IMR-90 (cell line): ENCODE measurements at regions not wholly inside any gene's neighbourhood (a gene's known extent, or its start where the extent isn't known, plus 50 kb on each side); places are given as distances from the start of the nearest gene placed in this dataset.

Source experiments
- ATAC-seq: fragments of 200-7000 bp; cut with Tn5 transposase; 2 replicates; pipeline ENCODE4 v1.9.1; 2020; ENCODE audit warnings: low read depth, mild to moderate bottlenecking, moderate library complexity
- BruUV-seq: library from RNA; stranded (reverse); fragments of 400-500 nt; replicated peaks from 2 replicates; lab custom pipeline; 2021; lab: Mats Ljungman, UMichigan
- CTCF ChIA-PET: fragments of 300-600 bp; formaldehyde crosslinking; extraction: SDS; loops from one replicate; lab custom pipeline; 2021; ENCODE audit warnings: antibody characterized with exemption; lab: Yijun Ruan, JAX
- POLR2A ChIA-PET: fragments of 300-600 bp; sonication (Branson Sonifier 250); formaldehyde crosslinking; loops from one replicate; lab custom pipeline; 2022; ENCODE audit warnings: antibody characterized with exemption; ENCODE audit not compliant: unreplicated experiment; lab: Charles Lee
- DNase-seq: peaks from one replicate; pipeline ENCODE4 v3.0.0; 2013
- H2AFZ ChIP-seq: replicated peaks from 2 replicates; pipeline ENCODE3; 2013; ENCODE audit warnings: low read length, mild to moderate bottlenecking; ENCODE audit not compliant: poor library complexity
- H2AK5ac ChIP-seq: 2 replicates; pipeline ENCODE4 v1.6.1; 2013; ENCODE audit warnings: low read depth, low read length, inconsistent platforms
- H2AK9ac ChIP-seq: replicated peaks from 2 replicates; pipeline ENCODE3; 2013; ENCODE audit warnings: mild to moderate bottlenecking, low read depth, low read length, moderate library complexity; ENCODE audit not compliant: poor library complexity
- H2BK120ac ChIP-seq: 2 replicates; pipeline ENCODE4 v1.6.1; 2013; ENCODE audit warnings: low read depth, low read length, inconsistent platforms
- H2BK15ac ChIP-seq: 3 replicates; pipeline ENCODE4 v1.6.1; 2013; ENCODE audit warnings: low read depth, low read length, inconsistent platforms
- H2BK20ac ChIP-seq: 2 replicates; pipeline ENCODE4 v1.6.1; 2013; ENCODE audit warnings: low read depth, mild to moderate bottlenecking, inconsistent platforms, low read length, moderate library complexity
- H2BK5ac ChIP-seq: 2 replicates; pipeline ENCODE4 v1.6.1; 2013; ENCODE audit warnings: mild to moderate bottlenecking, low read depth, low read length, inconsistent platforms; ENCODE audit not compliant: poor library complexity, severe bottlenecking
- H3K14ac ChIP-seq: replicated peaks from 2 replicates; pipeline ENCODE4 v1.6.1; 2013; ENCODE audit warnings: low read depth, low read length, inconsistent platforms
- H3K18ac ChIP-seq: 2 replicates; pipeline ENCODE4 v1.6.1; 2013; ENCODE audit warnings: low read depth, low read length, control low read depth
- H3K23ac ChIP-seq: 2 replicates; pipeline ENCODE4 v1.6.1; 2013; ENCODE audit warnings: low read depth, low read length, inconsistent platforms
- H3K27ac ChIP-seq: 2 replicates; pipeline ENCODE4 v1.5.1; 2013; ENCODE audit warnings: mild to moderate bottlenecking, control low read depth, low read length; ENCODE audit not compliant: insufficient read depth
- H3K27me3 ChIP-seq: 2 replicates; pipeline ENCODE4 v1.6.1; 2013; ENCODE audit warnings: low read length; ENCODE audit not compliant: control insufficient read depth, insufficient read depth
- H3K36me3 ChIP-seq: 2 replicates; pipeline ENCODE4 v1.6.1; 2013; ENCODE audit warnings: low read length, mixed read lengths; ENCODE audit not compliant: control insufficient read depth, insufficient read depth
- H3K4ac ChIP-seq: 2 replicates; pipeline ENCODE4 v1.6.1; 2013; ENCODE audit warnings: low read depth, low read length, inconsistent platforms
- H3K4me1 ChIP-seq: 2 replicates; pipeline ENCODE4 v1.6.1; 2013; ENCODE audit warnings: low read length, mixed read lengths; ENCODE audit not compliant: control insufficient read depth, insufficient read depth
- H3K4me2 ChIP-seq: 2 replicates; pipeline ENCODE4 v1.6.1; 2013; ENCODE audit warnings: low read depth, mild to moderate bottlenecking, control low read depth, low read length, moderate library complexity
- H3K4me3 ChIP-seq: 2 replicates; pipeline ENCODE4 v1.5.1; 2013; ENCODE audit warnings: low read depth, mild to moderate bottlenecking, control low read depth, low read length, moderate library complexity; ENCODE audit not compliant: insufficient read depth
- H3K56ac ChIP-seq: 2 replicates; pipeline ENCODE4 v1.6.1; 2013; ENCODE audit warnings: low read length, inconsistent platforms; ENCODE audit not compliant: insufficient read depth; ENCODE audit errors: extremely low read depth
- H3K79me1 ChIP-seq, 2 experiments: 2 replicates each; pipeline ENCODE4 v1.6.1; 2013; ENCODE audit warnings: low read length in 2 of 2, inconsistent platforms in 1 of 2, low read depth in 1 of 2
- H3K9ac ChIP-seq: 2 replicates; pipeline ENCODE4 v1.6.1; 2013; ENCODE audit warnings: low read depth, low read length, control low read depth
- H3K9me1 ChIP-seq: 2 replicates; pipeline ENCODE4 v1.6.1; 2013; ENCODE audit warnings: low read length, inconsistent platforms; ENCODE audit not compliant: insufficient read depth
- H3K9me3 ChIP-seq: 2 replicates; pipeline ENCODE4 v1.6.1; 2013; ENCODE audit warnings: low read length; ENCODE audit not compliant: control insufficient read depth, insufficient read depth
- H4K20me1 ChIP-seq: 2 replicates; pipeline ENCODE4 v1.6.1; 2013; ENCODE audit warnings: low read length, inconsistent platforms; ENCODE audit not compliant: insufficient read depth
- H4K5ac ChIP-seq: 2 replicates; pipeline ENCODE4 v1.6.1; 2013; ENCODE audit warnings: mild to moderate bottlenecking, low read depth, low read length, control low read depth
- H4K8ac ChIP-seq, 2 experiments: 2 replicates each; pipeline ENCODE4 v1.6.1; 2013; ENCODE audit warnings: low read depth in 2 of 2, low read length in 2 of 2, control low read depth in 1 of 2, inconsistent platforms in 1 of 2
- H4K91ac ChIP-seq: 2 replicates; pipeline ENCODE4 v1.6.1; 2013; ENCODE audit warnings: low read depth, low read length, inconsistent platforms; ENCODE audit not compliant: insufficient read depth
- BHLHE40 ChIP-seq: fragments of 150-350 bp; IDR thresholded peaks from 2 replicates; pipeline ENCODE4 v1.6.1; 2016; ENCODE audit warnings: mild to moderate bottlenecking, low read depth, low read length
- FOS ChIP-seq: fragments of 150-350 bp; IDR thresholded peaks from 2 replicates; pipeline ENCODE4 v1.6.1; 2016; ENCODE audit warnings: low read depth, low read length
- MAFK ChIP-seq: IDR thresholded peaks from 2 replicates; pipeline ENCODE4 v1.6.1; 2012; ENCODE audit warnings: low read depth, low read length, improper control_type of control experiment
- MAZ ChIP-seq: IDR thresholded peaks from 2 replicates; pipeline ENCODE4 v1.6.1; 2012; ENCODE audit warnings: low read depth, mild to moderate bottlenecking, low read length, improper control_type of control experiment, moderate library complexity, borderline replicate concordance
- MXI1 ChIP-seq: IDR thresholded peaks from 2 replicates; pipeline ENCODE4 v1.6.1; 2012; ENCODE audit warnings: low read depth, mild to moderate bottlenecking, low read length, moderate library complexity, borderline replicate concordance
- RAD21 ChIP-seq: IDR thresholded peaks from 2 replicates; pipeline ENCODE4 v1.6.1; 2012; ENCODE audit warnings: low read length, improper control_type of control experiment
- RFX5 ChIP-seq: IDR thresholded peaks from 2 replicates; pipeline ENCODE4 v1.8.0; 2012; ENCODE audit warnings: low read depth, mild to moderate bottlenecking, low read length, moderate library complexity
- SMC3 ChIP-seq: fragments of 150-350 bp; IDR thresholded peaks from 2 replicates; pipeline ENCODE4 v1.6.1; 2016; ENCODE audit warnings: low read depth, mild to moderate bottlenecking, antibody characterized with exemption, low read length, moderate library complexity
- WGBS, 2 experiments: methylation state at CpG; one replicate each; pipeline versions ENCODE4 v1.1.5 to v1.1.7; 2013; ENCODE audit warnings: missing lambda C conversion rate in 2 of 2; ENCODE audit not compliant: insufficient read length in 1 of 2; ENCODE audit errors: extremely low coverage in 2 of 2; 5-methylcytosine and 5-hydroxymethylcytosine counted together
- dilution Hi-C: fragments of 300-500 bp; cut with HindIII; formaldehyde crosslinking; loops from one replicate; pipeline ENCODE4 v1.14.3; 2018; ENCODE audit warnings: low sequenced_read_pairs; ENCODE audit not compliant: unreplicated experiment
- in situ Hi-C: fragments of 300-500 bp; cut with MboI; formaldehyde crosslinking; loops from 3 replicates; pipeline ENCODE4 v1.14.3; 2019; ENCODE audit warnings: low sequenced_read_pairs, inconsistent platforms, mixed read lengths
- intact Hi-C: fragments of 100-400 bp; cut with micrococcal nuclease; formaldehyde crosslinking; loops from 2 replicates; pipeline ENCODE4 v1.10.0; 2022
- TF ChIP-seq, protein P1 (sequence below): conservative IDR thresholded peaks from 2 replicates; pipeline ENCODE4 v1.5.1; 2012; ENCODE audit warnings: mild to moderate bottlenecking, low read depth, low read length, improper control_type of control experiment
- TF ChIP-seq, protein P2 (sequence below): fragments of 150-350 bp; IDR thresholded peaks from 2 replicates; pipeline ENCODE4 v1.6.1; 2017; ENCODE audit warnings: mild to moderate bottlenecking, antibody characterized with exemption, low read length, low read depth

DNA sequence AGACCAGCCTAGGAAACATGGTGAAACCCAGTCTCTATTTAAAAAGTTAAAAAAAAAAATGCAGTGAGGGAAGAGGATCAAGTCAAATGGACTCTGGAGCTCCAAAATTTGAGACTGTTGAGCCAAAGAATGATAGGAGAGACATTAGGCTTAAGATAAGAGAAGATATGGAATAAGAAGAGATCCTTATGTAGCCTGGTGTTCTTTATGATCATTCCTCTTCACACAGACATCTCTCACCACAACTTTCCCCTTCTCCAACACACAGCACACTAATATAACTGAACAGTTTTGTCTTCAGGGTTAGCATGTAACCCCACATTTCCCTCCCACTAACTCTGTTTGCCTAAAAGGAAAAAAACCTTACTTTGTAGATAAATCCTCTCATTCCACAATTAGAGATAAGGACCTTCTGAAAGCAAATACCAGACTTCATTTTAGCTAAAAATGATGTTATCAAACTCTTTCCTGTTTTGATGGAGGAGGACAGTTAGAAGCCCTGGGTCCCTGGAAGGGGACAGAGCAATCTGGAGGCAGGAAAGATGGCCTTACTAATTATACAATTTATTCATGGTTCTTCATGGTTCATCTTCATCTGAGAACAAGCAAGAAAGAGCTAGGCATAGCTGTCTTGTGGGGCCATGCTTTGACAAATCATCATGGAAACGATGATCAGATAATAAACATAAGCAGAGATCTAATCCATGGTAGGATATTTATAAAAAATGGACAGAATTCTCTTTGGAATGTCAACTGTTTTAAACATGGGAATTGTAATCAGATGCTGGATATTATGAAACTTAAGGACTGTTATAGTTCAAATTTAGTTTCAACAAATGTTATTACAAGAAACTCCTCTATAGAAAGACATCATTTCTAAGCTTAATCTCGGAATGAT is 96.7 kb upstream of the S1PR1 start:
- intact Hi-C loops (no loop called here), in situ Hi-C loops (no loop called here), dilution Hi-C loops (no loop called here)
- Histone ChIP-seq H2BK20ac (no peak overlapping the region), H2BK5ac (no peak overlapping the region), H3K23ac (no peak overlapping the region), H3K27me3 (no peaks in the 10 kb centered on the region), H2AFZ (no peak overlapping the region), H4K8ac (no peak overlapping the region), H3K4me3 (no peak overlapping the region), H2BK120ac (no peak overlapping the region), H3K9ac (no peak overlapping the region), H3K4ac (no peak overlapping the region), H4K5ac (no peak overlapping the region), H3K9me1 (no peaks in the 10 kb centered on the region; the same call in 1 of the 2 replicates), H3K14ac (no peak overlapping the region), H4K91ac (no peak overlapping the region), H2BK15ac (no peak overlapping the region), H3K4me2 (peak overlapping the region; percentile 27; the same call in 1 of the 2 replicates), H3K9me3 (no peaks in the 10 kb centered on the region), H2AK5ac (0 out of 2 replicates have a peak overlapping the region, but pooled peaks have one; percentile 13), H3K18ac (peak overlapping the region; percentile 80), H3K27ac (peak overlapping the region; percentile 71; the same call in 1 of the 2 replicates), H3K4me1 (peaks cover 3% of the 10 kb centered on the region), H3K36me3 (no peaks in the 10 kb centered on the region), H3K79me1 (no peaks in the 10 kb centered on the region), H3K56ac (no peak overlapping the region), H4K20me1 (no peaks in the 10 kb centered on the region), H2AK9ac (no peak overlapping the region)
- no peak for TF ChIP-seq FOS
- TF ChIP-seq, protein P1, sequence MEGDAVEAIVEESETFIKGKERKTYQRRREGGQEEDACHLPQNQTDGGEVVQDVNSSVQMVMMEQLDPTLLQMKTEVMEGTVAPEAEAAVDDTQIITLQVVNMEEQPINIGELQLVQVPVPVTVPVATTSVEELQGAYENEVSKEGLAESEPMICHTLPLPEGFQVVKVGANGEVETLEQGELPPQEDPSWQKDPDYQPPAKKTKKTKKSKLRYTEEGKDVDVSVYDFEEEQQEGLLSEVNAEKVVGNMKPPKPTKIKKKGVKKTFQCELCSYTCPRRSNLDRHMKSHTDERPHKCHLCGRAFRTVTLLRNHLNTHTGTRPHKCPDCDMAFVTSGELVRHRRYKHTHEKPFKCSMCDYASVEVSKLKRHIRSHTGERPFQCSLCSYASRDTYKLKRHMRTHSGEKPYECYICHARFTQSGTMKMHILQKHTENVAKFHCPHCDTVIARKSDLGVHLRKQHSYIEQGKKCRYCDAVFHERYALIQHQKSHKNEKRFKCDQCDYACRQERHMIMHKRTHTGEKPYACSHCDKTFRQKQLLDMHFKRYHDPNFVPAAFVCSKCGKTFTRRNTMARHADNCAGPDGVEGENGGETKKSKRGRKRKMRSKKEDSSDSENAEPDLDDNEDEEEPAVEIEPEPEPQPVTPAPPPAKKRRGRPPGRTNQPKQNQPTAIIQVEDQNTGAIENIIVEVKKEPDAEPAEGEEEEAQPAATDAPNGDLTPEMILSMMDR, result no peak
- TF ChIP-seq RFX5, result no peak
- TF ChIP-seq, protein P2, sequence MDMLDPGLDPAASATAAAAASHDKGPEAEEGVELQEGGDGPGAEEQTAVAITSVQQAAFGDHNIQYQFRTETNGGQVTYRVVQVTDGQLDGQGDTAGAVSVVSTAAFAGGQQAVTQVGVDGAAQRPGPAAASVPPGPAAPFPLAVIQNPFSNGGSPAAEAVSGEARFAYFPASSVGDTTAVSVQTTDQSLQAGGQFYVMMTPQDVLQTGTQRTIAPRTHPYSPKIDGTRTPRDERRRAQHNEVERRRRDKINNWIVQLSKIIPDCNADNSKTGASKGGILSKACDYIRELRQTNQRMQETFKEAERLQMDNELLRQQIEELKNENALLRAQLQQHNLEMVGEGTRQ, result no peak
- TF ChIP-seq SMC3, result no peak
- no peak for TF ChIP-seq MAZ
- TF ChIP-seq RAD21, result no peak
- TF ChIP-seq MXI1, result no peak
- TF ChIP-seq BHLHE40, result no peak
- TF ChIP-seq MAFK, result no peak
- ChIA-PET CTCF (interaction anchor here (0.7 to 0.9 kb wide), 3 partner anchors 10 to 256 kb away, joined by 3 to 4 read pairs (median 3); no protein-coding TSS in a partner anchor), POLR2A (no interaction called here)
- no TSS peak for BruUV-seq
- peak; percentile 52 for ATAC-seq
- no peak for DNase-seq
- no CpG with 5 or more reads among the region's 2 CpGs for WGBS, 2 experiments
